A673 (cell line): ENCODE measurements at regions not wholly inside any gene's neighbourhood (a gene's known extent, or its start where the extent isn't known, plus 50 kb on each side); places are given as distances from the start of the nearest gene placed in this dataset.

Experiments
- BruUV-seq: library from RNA; stranded (reverse); fragments of 400-500 nt; replicated peaks from 2 replicates; lab custom pipeline; 2021; lab: Mats Ljungman, UMichigan
- CTCF ChIA-PET: fragments of 300-600 bp; sonication (Branson Sonifier 250); formaldehyde crosslinking; loops from one replicate; lab custom pipeline; 2022; ENCODE audit warnings: antibody characterized with exemption; lab: Charles Lee
- POLR2A ChIA-PET: fragments of 300-600 bp; sonication (Branson Sonifier 250); formaldehyde crosslinking; loops from one replicate; lab custom pipeline; 2022; ENCODE audit warnings: antibody characterized with exemption; ENCODE audit not compliant: low non-redundant PET; lab: Charles Lee
- DNase-seq: peaks from one replicate; pipeline ENCODE4 v3.0.0-alpha.2; 2015; ENCODE audit warnings: low spot score
- H3K27ac ChIP-seq: fragments of 200-600 bp; sonication (generic); 2 replicates; pipeline ENCODE4 v1.5.1; 2016; ENCODE audit warnings: mixed run types, low read depth, mild to moderate bottlenecking, mixed read lengths, antibody characterized with exemption, low read length; ENCODE audit not compliant: poor library complexity, severe bottlenecking
- H3K27me3 ChIP-seq: fragments of 200-600 bp; sonication (generic); replicated peaks from 2 replicates; pipeline ENCODE4 v1.6.1; 2017; ENCODE audit warnings: mixed run types, low read depth, mild to moderate bottlenecking, mixed read lengths, antibody characterized with exemption, low read length; ENCODE audit not compliant: insufficient read depth, poor library complexity
- H3K36me3 ChIP-seq: fragments of 200-600 bp; sonication (generic); 2 replicates; pipeline ENCODE4 v1.6.1; 2016; ENCODE audit warnings: mixed run types, mild to moderate bottlenecking, mixed read lengths, antibody characterized with exemption, low read length; ENCODE audit not compliant: insufficient read depth, poor library complexity, severe bottlenecking
- H3K4me1 ChIP-seq: fragments of 200-600 bp; sonication (generic); 2 replicates; pipeline ENCODE4 v1.6.1; 2017; ENCODE audit warnings: mixed run types, mild to moderate bottlenecking, mixed read lengths, antibody characterized with exemption, low read length; ENCODE audit not compliant: insufficient read depth, poor library complexity, severe bottlenecking
- H3K4me3 ChIP-seq: fragments of 200-600 bp; sonication (generic); 2 replicates; pipeline ENCODE4 v1.5.1; 2016; ENCODE audit warnings: low read depth, mixed run types, mild to moderate bottlenecking, mixed read lengths, low read length; ENCODE audit not compliant: poor library complexity, severe bottlenecking
- H3K9me3 ChIP-seq: fragments of 200-600 bp; sonication (generic); 2 replicates; pipeline ENCODE4 v1.6.1; 2016; ENCODE audit warnings: mixed run types, low read depth, mild to moderate bottlenecking, mixed read lengths, antibody characterized with exemption, low read length; ENCODE audit not compliant: poor library complexity, severe bottlenecking
- CTCF ChIP-seq: fragments of 300-800, 200-600 bp; sonication (generic); conservative IDR thresholded peaks from 2 replicates; pipeline ENCODE4 v1.5.1; 2017; ENCODE audit warnings: low read depth, mild to moderate bottlenecking, antibody characterized with exemption, low read length, moderate library complexity, mixed read lengths
- EZH2 ChIP-seq: fragments of 200-600 bp; sonication (generic); IDR thresholded peaks from 2 replicates; pipeline ENCODE4 v1.6.1; 2017; ENCODE audit warnings: borderline replicate concordance, low read depth, mild to moderate bottlenecking, mixed read lengths, antibody characterized with exemption, low read length; ENCODE audit not compliant: poor library complexity, severe bottlenecking
- intact Hi-C: fragments of 100-400 bp; cut with micrococcal nuclease; formaldehyde crosslinking; loops from one replicate; pipeline ENCODE4 v1.10.0; 2022; ENCODE audit not compliant: unreplicated experiment

GRCh38 chr10:123427165-123427786 is 238.9 kb upstream of the GPR26 start:
- Histone ChIP-seq H3K36me3 (no peaks in the 10 kb centered on the region), H3K27me3 (peaks cover 76% of the 10 kb centered on the region), H3K4me3 (no peak overlapping the region), H3K4me1 (no peaks in the 10 kb centered on the region), H3K27ac (no peak overlapping the region), H3K9me3 (no peaks in the 10 kb centered on the region)
- no TSS peak for BruUV-seq
- ChIA-PET POLR2A (no interaction called here), CTCF (no interaction called here)
- peak; percentile 41 for DNase-seq
- intact Hi-C loops: loop anchor here (5.0 kb wide), 1 partner anchor 295 kb away; no protein-coding TSS in a partner anchor
- peak; percentile 36 for TF ChIP-seq EZH2
- 0 out of 2 replicates have a peak, but pooled peaks have one; percentile 10 for TF ChIP-seq CTCF

GRCh38 chr10:123428391-123428790 is 237.8 kb upstream of the GPR26 start:
- Histone ChIP-seq H3K27ac (no peak overlapping the region), H3K4me1 (no peaks in the 10 kb centered on the region), H3K4me3 (no peak overlapping the region), H3K9me3 (no peaks in the 10 kb centered on the region), H3K27me3 (peaks cover 84% of the 10 kb centered on the region), H3K36me3 (no peaks in the 10 kb centered on the region)
- TF ChIP-seq EZH2: no peak
- no peak for TF ChIP-seq CTCF
- ChIA-PET CTCF (no interaction called here), POLR2A (interaction anchor here (0.7 kb wide), 1 partner anchor 31 kb away, joined by 7 read pairs; no protein-coding TSS in a partner anchor)
- intact Hi-C loops: loop anchor here (5.0 kb wide), 1 partner anchor 296 kb away; no protein-coding TSS in a partner anchor
- BruUV-seq: no TSS peak
- no peak for DNase-seq

- Histone ChIP-seq H3K36me3 (no peaks in the 10 kb centered on the region), H3K4me3 (no peak overlapping the region), H3K9me3 (no peaks in the 10 kb centered on the region), H3K27me3 (peaks cover 81% of the 10 kb centered on the region), H3K27ac (no peak overlapping the region), H3K4me1 (no peaks in the 10 kb centered on the region)
- POLR2A ChIA-PET: no interaction called here
- TF ChIP-seq EZH2: peak; percentile 41
- no peak for TF ChIP-seq CTCF
- no TSS peak for BruUV-seq
- CTCF ChIA-PET: interaction anchor here (0.9 to 1.4 kb wide), 2 partner anchors 297 to 386 kb away, joined by 3 read pairs; no protein-coding TSS in a partner anchor
- peak; percentile 8 for DNase-seq
- intact Hi-C loops: loop anchor here (5.0 kb wide), 1 partner anchor 297 kb away; no protein-coding TSS in a partner anchor
Observed at GRCh38 chr10:123429706-123430221, 236.4 kb upstream of the GPR26 start.
